GM12872 (cell line): ENCODE measurements at regions not wholly inside any gene's neighbourhood (a gene's known extent, or its start where the extent isn't known, plus 50 kb on each side); places are given as distances from the start of the nearest gene placed in this dataset.

Experiments
- TF ChIP-seq, protein P1 (sequence below): IDR thresholded peaks from 3 replicates; pipeline ENCODE4 v1.5.1; 2011; ENCODE audit warnings: low read depth, mild to moderate bottlenecking, low read length, moderate library complexity; ENCODE audit not compliant: insufficient read depth

DNA sequence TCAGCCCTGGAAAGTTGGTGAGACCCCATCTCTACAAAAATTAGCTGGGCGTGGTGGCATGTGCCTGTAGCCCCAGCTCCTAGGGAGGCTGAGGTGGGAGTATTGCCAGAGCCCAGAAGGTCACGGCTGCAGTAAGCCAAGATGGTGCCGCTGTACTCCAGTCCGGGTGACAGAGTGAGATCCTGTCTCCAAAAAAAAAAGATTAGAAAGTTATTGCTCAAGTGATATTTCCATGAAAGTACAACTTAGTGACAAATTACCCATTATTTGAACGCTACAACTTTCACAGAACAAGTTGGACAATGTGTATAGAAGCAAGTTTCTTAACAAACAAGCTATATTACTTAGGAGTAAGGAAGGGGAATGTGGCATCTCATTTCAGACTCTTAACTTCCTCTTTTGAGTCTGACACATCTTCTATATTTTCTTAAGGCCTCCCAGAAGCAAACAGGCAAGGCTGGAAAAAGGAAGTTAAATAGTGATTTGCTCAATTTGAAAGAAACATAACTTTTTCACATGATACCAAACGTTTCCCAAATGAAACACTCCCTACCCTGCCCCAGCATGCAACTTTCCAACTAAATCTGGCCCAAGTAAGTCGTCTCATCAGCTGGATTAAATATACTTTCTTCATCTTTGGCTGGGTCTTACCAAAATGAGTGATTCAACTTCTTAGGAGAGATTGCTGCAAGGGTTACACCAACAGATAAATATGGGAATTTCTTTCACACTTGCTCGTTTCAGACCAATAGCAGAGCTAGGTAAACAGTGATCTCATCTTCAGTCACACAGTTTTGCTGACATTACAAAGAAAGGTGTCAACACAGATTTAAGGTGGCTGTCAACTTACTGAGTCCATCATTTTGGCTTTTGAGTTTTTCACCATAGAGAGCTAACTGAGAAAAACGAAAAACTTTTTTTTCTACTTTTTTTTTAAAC is 66.3 kb upstream of the KLF6 start:
- TF ChIP-seq, protein P1, sequence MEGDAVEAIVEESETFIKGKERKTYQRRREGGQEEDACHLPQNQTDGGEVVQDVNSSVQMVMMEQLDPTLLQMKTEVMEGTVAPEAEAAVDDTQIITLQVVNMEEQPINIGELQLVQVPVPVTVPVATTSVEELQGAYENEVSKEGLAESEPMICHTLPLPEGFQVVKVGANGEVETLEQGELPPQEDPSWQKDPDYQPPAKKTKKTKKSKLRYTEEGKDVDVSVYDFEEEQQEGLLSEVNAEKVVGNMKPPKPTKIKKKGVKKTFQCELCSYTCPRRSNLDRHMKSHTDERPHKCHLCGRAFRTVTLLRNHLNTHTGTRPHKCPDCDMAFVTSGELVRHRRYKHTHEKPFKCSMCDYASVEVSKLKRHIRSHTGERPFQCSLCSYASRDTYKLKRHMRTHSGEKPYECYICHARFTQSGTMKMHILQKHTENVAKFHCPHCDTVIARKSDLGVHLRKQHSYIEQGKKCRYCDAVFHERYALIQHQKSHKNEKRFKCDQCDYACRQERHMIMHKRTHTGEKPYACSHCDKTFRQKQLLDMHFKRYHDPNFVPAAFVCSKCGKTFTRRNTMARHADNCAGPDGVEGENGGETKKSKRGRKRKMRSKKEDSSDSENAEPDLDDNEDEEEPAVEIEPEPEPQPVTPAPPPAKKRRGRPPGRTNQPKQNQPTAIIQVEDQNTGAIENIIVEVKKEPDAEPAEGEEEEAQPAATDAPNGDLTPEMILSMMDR = no peak

DNA sequence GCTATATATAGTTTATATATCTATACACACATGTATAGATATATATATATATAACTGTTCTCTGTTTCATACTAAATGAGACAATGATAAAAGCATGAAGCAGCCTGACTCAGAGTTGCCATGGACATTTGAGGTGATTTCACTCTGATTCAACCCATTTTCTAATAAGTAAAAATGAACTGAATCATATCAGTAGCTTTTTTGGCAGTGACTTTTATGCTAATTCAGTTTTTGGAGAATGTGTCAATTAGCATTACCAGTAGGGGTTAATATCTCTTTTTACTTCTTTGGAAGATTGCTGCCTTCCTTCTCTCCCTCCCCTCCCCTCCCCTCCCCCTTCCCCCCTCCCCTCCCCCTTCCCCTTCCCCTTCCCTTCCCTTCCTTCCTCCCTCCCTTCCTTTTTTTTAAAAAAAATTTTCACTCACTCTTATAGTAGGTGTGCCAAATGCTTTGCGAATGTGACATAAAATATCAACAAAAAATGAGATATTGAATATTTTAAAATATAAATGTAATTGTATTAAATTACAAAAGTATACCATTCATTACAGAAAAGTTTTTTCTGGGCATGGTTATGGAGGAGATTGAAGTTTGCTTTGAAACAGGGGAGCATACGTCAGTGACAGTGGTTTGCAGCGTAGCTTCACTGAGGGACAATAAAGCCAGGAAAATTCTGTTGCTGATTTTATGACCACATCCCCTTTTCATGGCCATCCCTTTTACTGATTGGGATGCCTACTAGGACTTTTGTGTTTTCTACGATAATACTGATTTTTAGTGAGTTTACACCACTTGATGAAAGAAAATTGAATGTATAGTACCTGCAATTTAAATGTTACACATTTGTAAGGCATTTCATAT is 64.0 kb upstream of the KLF6 start:
- TF ChIP-seq, protein P1 = no peak

DNA sequence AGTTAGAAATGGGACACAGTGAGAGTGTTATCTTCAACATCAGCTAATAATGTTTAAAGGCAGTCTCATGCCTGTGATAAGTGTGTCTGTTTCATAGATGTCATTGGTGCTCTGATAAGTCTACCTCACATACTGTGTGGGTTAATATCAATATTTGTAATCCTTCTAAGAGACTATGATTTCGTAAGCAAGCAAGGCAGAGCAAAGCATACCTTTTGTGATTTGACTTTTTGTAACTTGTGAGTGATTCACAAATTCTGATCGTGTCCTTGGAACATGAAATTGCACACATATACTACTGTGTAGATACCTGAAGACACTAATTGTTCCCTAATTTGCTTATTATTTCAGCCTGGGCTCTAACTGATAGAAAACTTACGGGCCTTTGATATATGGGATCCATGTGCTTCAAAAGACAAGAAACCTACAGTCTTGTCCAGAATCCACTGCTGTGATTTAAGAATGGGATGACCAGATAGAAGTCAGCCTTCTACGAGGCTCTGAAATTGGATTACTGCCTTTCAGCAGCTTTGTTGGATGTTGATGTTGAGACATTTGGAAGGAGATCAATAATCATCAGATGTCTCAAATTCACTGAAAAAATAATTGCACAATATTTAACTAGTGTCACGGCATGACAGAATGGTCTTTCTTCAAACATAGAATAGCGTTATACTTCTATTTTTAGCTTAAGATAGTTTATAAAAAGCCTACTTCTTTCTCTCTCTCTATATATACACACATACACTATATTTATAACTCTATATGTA is 63.2 kb upstream of the KLF6 start:
- TF ChIP-seq, protein P1 = no peak

DNA sequence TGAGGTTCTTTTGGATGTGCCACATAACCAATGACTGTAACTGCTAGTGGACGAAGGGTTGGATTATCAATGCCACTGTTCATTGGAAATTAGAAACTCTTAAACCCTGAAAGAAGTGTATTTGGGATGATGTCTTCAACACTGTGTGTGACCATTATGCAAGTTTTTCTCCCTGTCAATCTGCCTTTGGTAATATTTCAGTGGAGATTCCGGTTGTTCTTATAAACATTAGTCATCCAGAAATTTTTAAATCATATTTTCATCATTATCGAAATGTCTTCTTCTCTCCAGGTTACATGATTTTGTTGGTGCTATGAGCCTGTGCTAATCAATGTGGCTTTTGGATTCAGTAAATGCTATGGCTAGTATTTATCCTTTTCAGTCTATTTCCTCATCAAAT is 61.7 kb upstream of the KLF6 start:
- TF ChIP-seq, protein P1 = no peak

DNA sequence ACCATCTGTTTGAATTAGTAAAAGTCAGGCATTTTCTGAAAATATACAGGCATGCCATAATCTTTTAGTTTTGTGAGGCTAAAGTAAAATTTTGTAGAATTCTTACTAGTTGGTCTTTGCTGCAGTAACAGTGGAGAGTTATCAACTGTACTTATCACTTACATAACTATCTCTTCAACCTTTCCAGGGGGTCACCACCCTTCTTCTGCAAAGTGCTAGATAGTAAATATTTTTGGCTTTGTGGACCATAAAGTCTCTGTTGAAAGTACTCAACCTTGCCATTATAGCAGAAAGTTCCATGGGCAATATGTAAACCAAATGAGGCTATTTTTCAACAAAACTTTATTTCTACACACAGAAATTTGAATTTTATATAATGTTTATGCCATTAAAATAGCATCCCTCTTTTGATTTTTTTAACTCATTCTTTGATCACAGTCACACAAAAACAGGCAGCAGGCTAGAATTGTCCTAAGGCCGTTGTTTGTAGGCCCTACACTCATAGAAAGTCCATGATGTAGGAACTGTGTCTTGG is 59.5 kb upstream of the KLF6 start:
- TF ChIP-seq, protein P1 = no peak

DNA sequence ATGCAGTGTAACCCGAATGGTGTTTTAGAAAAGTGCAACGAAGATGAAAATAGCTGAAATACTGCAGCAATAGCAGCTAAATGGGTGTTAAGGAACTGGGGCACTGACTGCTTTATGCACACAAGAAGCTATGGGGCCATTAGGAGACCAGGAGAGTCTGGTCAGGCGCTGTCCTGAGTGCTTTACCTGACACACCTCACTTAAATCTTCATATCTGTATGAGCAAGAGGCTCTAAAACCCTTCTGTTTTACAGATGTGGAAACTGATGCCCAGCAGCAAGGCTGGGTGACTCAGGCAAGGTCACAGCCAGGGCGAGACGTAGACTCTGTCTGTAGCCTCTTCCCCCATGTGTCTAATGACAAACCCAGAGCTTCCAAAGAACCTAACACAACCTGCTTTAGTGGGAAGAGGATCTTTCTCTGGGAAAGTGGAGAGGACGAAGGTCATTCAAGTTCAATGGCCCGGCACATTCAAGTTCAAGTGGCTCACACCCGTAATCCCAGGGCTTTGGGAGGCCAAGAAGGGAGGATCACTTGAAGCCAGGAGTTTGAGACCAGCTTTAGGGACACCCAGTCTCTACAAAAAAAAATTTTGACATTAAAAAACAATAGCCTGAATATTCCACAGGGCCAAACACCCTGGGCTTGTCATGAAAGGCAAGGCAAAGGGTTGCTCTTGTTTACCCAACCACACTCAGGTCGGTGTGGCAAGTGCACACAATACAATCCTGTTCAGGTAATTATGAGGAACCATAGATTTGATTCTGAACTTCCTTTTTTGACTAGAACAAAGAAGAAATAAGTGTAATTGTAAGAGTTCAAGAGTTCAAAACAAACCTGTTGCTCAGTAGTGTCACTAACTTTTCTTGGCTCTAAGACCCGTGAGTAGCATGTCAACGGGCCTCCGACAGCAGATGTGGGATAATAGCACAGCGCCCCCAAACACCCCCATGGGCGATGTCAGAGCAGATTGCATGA is 53.7 kb upstream of the KLF6 start:
- TF ChIP-seq, protein P1 = no peak
